ENCODE measurements at regions not wholly inside any gene's neighbourhood (a gene's known extent, or its start where the extent isn't known, plus 50 kb on each side); places are given as distances from the start of the nearest gene placed in this dataset.

DNA sequence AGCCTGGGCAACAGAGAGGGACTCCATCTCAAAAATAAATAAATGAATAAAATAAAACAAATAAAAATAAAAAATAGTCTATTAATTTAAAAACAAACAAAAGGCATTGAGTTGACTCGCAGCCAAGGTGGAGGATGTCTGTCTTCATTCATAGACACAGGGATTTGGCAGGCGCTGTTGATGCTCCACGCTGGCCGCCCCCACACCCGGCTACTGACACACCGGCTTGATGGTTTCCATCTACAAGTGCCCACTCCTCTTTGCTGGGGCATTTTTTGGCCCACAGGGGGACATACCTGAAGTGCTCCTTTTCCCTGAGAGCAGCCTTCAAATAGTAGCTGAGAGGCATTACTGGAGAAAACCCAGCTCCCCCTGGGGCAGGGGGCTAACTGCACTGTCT is 178.3 kb upstream of the RALGAPA2 start:
- no peak for TF ChIP-seq ZNF746 (CRISPR knock-in tag; IDR thresholded peaks at IDR 0.05)
- no peak for TF ChIP-seq ZBTB7A (CRISPR knock-in tag; IDR thresholded peaks at IDR 0.05)
- TF ChIP-seq, protein P1, sequence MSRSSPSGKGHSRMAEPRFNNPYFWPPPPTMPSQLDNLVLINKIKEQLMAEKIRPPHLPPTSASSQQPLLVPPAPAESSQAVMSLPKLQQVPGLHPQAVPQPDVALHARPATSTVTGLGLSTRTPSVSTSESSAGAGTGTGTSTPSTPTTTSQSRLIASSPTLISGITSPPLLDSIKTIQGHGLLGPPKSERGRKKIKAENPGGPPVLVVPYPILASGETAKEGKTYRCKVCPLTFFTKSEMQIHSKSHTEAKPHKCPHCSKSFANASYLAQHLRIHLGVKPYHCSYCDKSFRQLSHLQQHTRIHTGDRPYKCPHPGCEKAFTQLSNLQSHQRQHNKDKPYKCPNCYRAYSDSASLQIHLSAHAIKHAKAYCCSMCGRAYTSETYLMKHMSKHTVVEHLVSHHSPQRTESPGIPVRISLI (CRISPR knock-in tag; IDR thresholded peaks at IDR 0.05; ENCODE audit: borderline replicate concordance) = no peak
- TF ChIP-seq, protein P2, sequence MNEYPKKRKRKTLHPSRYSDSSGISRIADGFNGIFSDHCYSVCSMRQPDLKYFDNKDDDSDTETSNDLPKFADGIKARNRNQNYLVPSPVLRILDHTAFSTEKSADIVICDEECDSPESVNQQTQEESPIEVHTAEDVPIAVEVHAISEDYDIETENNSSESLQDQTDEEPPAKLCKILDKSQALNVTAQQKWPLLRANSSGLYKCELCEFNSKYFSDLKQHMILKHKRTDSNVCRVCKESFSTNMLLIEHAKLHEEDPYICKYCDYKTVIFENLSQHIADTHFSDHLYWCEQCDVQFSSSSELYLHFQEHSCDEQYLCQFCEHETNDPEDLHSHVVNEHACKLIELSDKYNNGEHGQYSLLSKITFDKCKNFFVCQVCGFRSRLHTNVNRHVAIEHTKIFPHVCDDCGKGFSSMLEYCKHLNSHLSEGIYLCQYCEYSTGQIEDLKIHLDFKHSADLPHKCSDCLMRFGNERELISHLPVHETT (CRISPR knock-in tag; conservative IDR thresholded peaks at IDR 0.05) = no peak
- TF ChIP-seq, protein P3, sequence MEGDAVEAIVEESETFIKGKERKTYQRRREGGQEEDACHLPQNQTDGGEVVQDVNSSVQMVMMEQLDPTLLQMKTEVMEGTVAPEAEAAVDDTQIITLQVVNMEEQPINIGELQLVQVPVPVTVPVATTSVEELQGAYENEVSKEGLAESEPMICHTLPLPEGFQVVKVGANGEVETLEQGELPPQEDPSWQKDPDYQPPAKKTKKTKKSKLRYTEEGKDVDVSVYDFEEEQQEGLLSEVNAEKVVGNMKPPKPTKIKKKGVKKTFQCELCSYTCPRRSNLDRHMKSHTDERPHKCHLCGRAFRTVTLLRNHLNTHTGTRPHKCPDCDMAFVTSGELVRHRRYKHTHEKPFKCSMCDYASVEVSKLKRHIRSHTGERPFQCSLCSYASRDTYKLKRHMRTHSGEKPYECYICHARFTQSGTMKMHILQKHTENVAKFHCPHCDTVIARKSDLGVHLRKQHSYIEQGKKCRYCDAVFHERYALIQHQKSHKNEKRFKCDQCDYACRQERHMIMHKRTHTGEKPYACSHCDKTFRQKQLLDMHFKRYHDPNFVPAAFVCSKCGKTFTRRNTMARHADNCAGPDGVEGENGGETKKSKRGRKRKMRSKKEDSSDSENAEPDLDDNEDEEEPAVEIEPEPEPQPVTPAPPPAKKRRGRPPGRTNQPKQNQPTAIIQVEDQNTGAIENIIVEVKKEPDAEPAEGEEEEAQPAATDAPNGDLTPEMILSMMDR (CRISPR knock-in tag; IDR thresholded peaks at IDR 0.05) = no peak
- no peak for TF ChIP-seq FOSL1 (CRISPR knock-in tag; IDR thresholded peaks at IDR 0.05; ENCODE audit: borderline replicate concordance)
- TF ChIP-seq MAFK (conservative IDR thresholded peaks at IDR 0.05 in 1 of 2, IDR thresholded peaks at IDR 0.05 in 1 of 2; ENCODE audit: low read length in 2 of 2) = no peak
- TF ChIP-seq KAT7 (CRISPR knock-in tag; IDR thresholded peaks at IDR 0.05; ENCODE audit: borderline replicate concordance) = no peak
- TF ChIP-seq, protein P4, sequence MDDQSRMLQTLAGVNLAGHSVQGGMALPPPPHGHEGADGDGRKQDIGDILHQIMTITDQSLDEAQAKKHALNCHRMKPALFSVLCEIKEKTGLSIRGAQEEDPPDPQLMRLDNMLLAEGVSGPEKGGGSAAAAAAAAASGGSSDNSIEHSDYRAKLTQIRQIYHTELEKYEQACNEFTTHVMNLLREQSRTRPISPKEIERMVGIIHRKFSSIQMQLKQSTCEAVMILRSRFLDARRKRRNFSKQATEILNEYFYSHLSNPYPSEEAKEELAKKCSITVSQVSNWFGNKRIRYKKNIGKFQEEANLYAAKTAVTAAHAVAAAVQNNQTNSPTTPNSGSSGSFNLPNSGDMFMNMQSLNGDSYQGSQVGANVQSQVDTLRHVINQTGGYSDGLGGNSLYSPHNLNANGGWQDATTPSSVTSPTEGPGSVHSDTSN (CRISPR knock-in tag; IDR thresholded peaks at IDR 0.05; ENCODE audit: borderline replicate concordance) = no peak
- no peak for TF ChIP-seq PCBP2 (optimal IDR thresholded peaks at IDR 0.05; ENCODE audit: low read depth, low read length, poor library complexity, severe bottlenecking)
